ENCODE measurements at regions not wholly inside any gene's neighbourhood (a gene's known extent, or its start where the extent isn't known, plus 50 kb on each side); places are given as distances from the start of the nearest gene placed in this dataset.

- DNase-seq (ENCODE audit: low spot score), result no peak
Measured at GRCh38 chr1:30479575-30479974, 243.8 kb downstream of the MATN1 start.

- DNase-seq (ENCODE audit: low spot score), result no peak
Measured at GRCh38 chr1:30478799-30479563, 244.4 kb downstream of the MATN1 start.

- no peak for DNase-seq (ENCODE audit: low spot score)
Measured at GRCh38 chr1:30478283-30478682, 245.1 kb downstream of the MATN1 start.

GRCh38 chr1:30477588-30477987 is 245.8 kb downstream of the MATN1 start:
- DNase-seq (ENCODE audit: low spot score), result no peak

GRCh38 chr1:30476911-30477459 is 246.4 kb downstream of the MATN1 start:
- DNase-seq (ENCODE audit: low spot score), result no peak

GRCh38 chr1:30476476-30476875 is 246.9 kb downstream of the MATN1 start:
- no peak for DNase-seq (ENCODE audit: low spot score)

- no peak for DNase-seq (ENCODE audit: low spot score)
Measured at GRCh38 chr1:30475966-30476365, 247.4 kb downstream of the MATN1 start.

GRCh38 chr1:30475201-30475600 is 248.2 kb downstream of the MATN1 start:
- no peak for DNase-seq (ENCODE audit: low spot score)

- DNase-seq (ENCODE audit: low spot score), result no peak
Measured at GRCh38 chr1:30474818-30475200, 248.6 kb downstream of the MATN1 start.

GRCh38 chr1:30473922-30474817 is 249.2 kb downstream of the MATN1 start:
- DNase-seq (ENCODE audit: low spot score), result no peak

- DNase-seq (ENCODE audit: low spot score), result no peak
Measured at GRCh38 chr1:30472526-30472925, 250.9 kb downstream of the MATN1 start.

GRCh38 chr1:30472009-30472408 is 251.4 kb downstream of the MATN1 start:
- DNase-seq (ENCODE audit: low spot score), result no peak

- DNase-seq (ENCODE audit: low spot score), result no peak
Measured at GRCh38 chr1:30471307-30471706, 252.1 kb downstream of the MATN1 start.

GRCh38 chr1:30469426-30469825 is 254.0 kb downstream of the MATN1 start:
- no peak for DNase-seq (ENCODE audit: low spot score)

GRCh38 chr1:30467101-30467500 is 256.3 kb downstream of the MATN1 start:
- no peak for DNase-seq (ENCODE audit: low spot score)

- DNase-seq (ENCODE audit: low spot score), result no peak
Measured at GRCh38 chr1:30466610-30467009, 256.8 kb downstream of the MATN1 start.

GRCh38 chr1:30466026-30466425 is 257.4 kb downstream of the MATN1 start:
- no peak for DNase-seq (ENCODE audit: low spot score)

- DNase-seq (ENCODE audit: low spot score), result no peak
Measured at GRCh38 chr1:30465096-30465495, 258.3 kb downstream of the MATN1 start.

GRCh38 chr1:30464187-30464617 is 259.2 kb downstream of the MATN1 start:
- no peak for DNase-seq (ENCODE audit: low spot score)

GRCh38 chr1:30462826-30463425 is 260.5 kb downstream of the MATN1 start:
- DNase-seq (ENCODE audit: low spot score), result no peak

- DNase-seq (ENCODE audit: low spot score), result no peak
Measured at GRCh38 chr1:30462166-30462565, 261.2 kb downstream of the MATN1 start.

- DNase-seq (ENCODE audit: low spot score), result no peak
Measured at GRCh38 chr1:30461640-30462039, 261.7 kb downstream of the MATN1 start.

GRCh38 chr1:30460661-30461060 is 262.7 kb downstream of the MATN1 start:
- no peak for DNase-seq (ENCODE audit: low spot score)

Measured in COLO829 (cell line).